Pancreas (tissue), 10 donors: ENCODE measurements at regions not wholly inside any gene's neighbourhood (a gene's known extent, or its start where the extent isn't known, plus 50 kb on each side); places are given as distances from the start of the nearest gene placed in this dataset.

ENCODE experiments used
- ATAC-seq, 4 donors: fragments of 200-7000 bp; cut with Tn5 transposase; one replicate each; pipeline versions ENCODE4 v1.8.0 to v1.9.1; 2020; ENCODE audit warnings: mild to moderate bottlenecking in 4 of 4, moderate library complexity in 4 of 4
- DNase-seq, 6 donors: peaks; one replicate each; pipeline ENCODE4 v3.0.0-alpha.2; 2020
- FAIRE-seq: peaks from 2 replicates; lab custom pipeline; 2012; peaks lifted over from hg19 to GRCh38; lab: Jason Lieb, UNC
- H3K27ac ChIP-seq, 4 donors: fragments of 200-600 bp; sonication (generic); 1 replicate in 3 of 4; 2 replicates in 1 of 4; pipeline versions ENCODE4 v1.5.0 to v1.8.0; 2020
- H3K27me3 ChIP-seq, 4 donors: fragments of 200-600 bp; one replicate each; pipeline ENCODE4 v1.8.0; 2021
- H3K36me3 ChIP-seq, 3 donors: fragments of 200-600 bp; sonication (generic) in 1 of 3; one replicate each; pipeline versions ENCODE4 v1.5.0 to v1.8.0; 2020 to 2021
- H3K4me1 ChIP-seq, 3 donors: fragments of 200-600 bp; one replicate each; pipeline ENCODE4 v1.8.0; 2021
- H3K4me3 ChIP-seq, 4 donors: fragments of 200-600 bp; sonication (generic) in 2 of 4; one replicate each; pipeline versions ENCODE4 v1.5.0 to v1.8.0; 2020 to 2021
- H3K9me3 ChIP-seq, 4 donors: fragments of 200-600 bp; one replicate each; pipeline ENCODE4 v1.8.0; 2021
- CTCF ChIP-seq, 4 donors: fragments of 200-600 bp; sonication (generic) in 3 of 4; IDR thresholded peaks; one replicate each; pipeline versions ENCODE4 v1.5.0 to v1.8.0; 2021; ENCODE audit warnings: antibody characterized with exemption in 4 of 4
- WGBS, 2 donors: extraction: QIAGEN DNeasy Blood & Tissue Kit; methylation state at CpG; one replicate each; pipeline ENCODE4 v1.1.7; 2013; 5-methylcytosine and 5-hydroxymethylcytosine counted together
- intact Hi-C, 3 donors: fragments of 100-400 bp; cut with DNase I; formaldehyde crosslinking; loops; one replicate each; pipeline versions ENCODE4 v1.11.1 to v1.14.2; 2022
- donor health status: healthy with polysubstance abuse.
- donor health status: DM: no; HTN: no; CAD: no; lungs with moderate emphysema.
- donor health status: DM: no; HTN: no; CAD: no.
- donor health status: control.
- donor health status: control.
- donor health status: Bipolar disorder and iron deficiency.
- donor health status: DM: yes; HTN: yes; CAD: no.
- donor health status: DM: no; HTN: no; CAD: no.
- donor health status: DM: no; HTN: no; CAD: no.
- donor health status: DM: yes; HTN: yes; CAD: no.

GRCh38 chr19:28867978-28868377 lies 345.0 kb downstream of the UQCRFS1 start:
- ATAC-seq (no peak), FAIRE-seq (no peak), DNase-seq (no peak)
- Histone ChIP-seq H3K9me3 (no peaks in the 10 kb centered on the region), H3K27me3 (no peaks in the 10 kb centered on the region), H3K27ac (no peak overlapping the region), H3K4me1 (peaks cover 4 to 12% (median 11%) of the 10 kb centered on the region in 3 donors), H3K36me3 (no peaks in the 10 kb centered on the region), H3K4me3 (no peak overlapping the region)
- intact Hi-C loops: no loop called here
- no peak for TF ChIP-seq CTCF (IDR thresholded peaks at IDR 0.05)
- WGBS, 2 donors: 74 to 88% methylated on average over 4 of the region's 4 CpGs

GRCh38 chr19:28864577-28865042 lies 348.3 kb downstream of the UQCRFS1 start:
- intact Hi-C loops: no loop called here
- Histone ChIP-seq H3K27me3 (no peaks in the 10 kb centered on the region), H3K9me3 (no peaks in the 10 kb centered on the region), H3K4me3 (no peak overlapping the region), H3K4me1 (peaks cover 4 to 12% (median 11%) of the 10 kb centered on the region in 3 donors), H3K27ac (no peak overlapping the region), H3K36me3 (no peaks in the 10 kb centered on the region)
- TF ChIP-seq CTCF (IDR thresholded peaks at IDR 0.05): no peak
- 10 to 11% methylated on average over 9 of the region's 9 CpGs for WGBS, 2 donors
- DNase-seq (peak in 5 of 6 donors; percentile 60 to 76 (median 71)), FAIRE-seq (no peak), ATAC-seq (peak; percentile 79 to 96 (median 88))

DNA sequence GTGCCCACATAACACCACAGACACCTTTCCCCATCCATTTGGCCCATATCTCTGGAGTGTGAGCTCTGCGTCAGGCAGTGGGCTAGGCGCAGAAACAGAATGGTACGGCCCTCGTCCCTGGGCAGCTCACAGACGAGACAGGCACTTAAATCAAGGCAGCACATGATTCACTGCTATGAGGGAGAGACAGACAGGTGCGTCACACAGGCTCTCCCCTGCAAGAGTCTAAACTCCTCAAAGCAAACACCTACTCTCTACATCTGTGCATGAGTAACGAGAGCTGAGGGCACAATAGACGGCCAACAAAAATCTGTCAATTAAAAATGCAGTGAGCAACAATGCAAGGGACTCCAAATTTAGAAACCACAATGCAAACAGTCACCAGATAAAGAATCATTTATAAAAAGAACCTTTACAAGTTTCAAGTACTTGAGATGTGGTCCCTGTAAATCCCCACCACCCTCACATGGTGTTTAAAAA lies 348.9 kb downstream of the UQCRFS1 start:
- FAIRE-seq: no peak
- TF ChIP-seq CTCF (IDR thresholded peaks at IDR 0.05): no peak
- H3K9me3 ChIP-seq: no peaks in the 10 kb centered on the region
- no peaks in the 10 kb centered on the region for H3K36me3 ChIP-seq
- no peak overlapping the region for H3K4me3 ChIP-seq
- no peaks in the 10 kb centered on the region for H3K27me3 ChIP-seq
- H3K27ac ChIP-seq: no peak overlapping the region
- intact Hi-C loops: no loop called here
- H3K4me1 ChIP-seq: peaks cover 4 to 12% (median 11%) of the 10 kb centered on the region in 3 donors
- peak; percentile 20 to 45 (median 32) for ATAC-seq
- 51 to 55% methylated on average over 8 of the region's 8 CpGs for WGBS, 2 donors
- DNase-seq: no peak

DNA sequence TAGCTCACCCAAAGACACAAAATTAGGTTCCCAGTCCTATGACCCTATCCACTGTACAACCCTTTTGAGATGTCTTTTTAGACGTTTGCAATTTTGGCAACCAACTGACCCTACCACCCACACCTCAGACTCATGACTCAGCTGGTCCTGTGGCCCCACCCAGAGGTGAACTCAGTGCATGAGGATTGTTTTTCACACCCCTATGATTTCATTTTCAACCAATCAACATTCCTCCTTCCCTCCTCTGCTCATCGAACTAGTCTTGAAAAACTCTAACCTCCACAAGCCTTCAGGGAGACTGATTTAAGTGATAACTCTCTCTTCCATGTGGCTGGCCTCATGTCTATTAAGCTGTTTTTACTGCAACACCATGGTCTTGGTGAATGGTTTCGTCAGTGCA lies 350.7 kb downstream of the UQCRFS1 start:
- peaks cover 4 to 12% (median 11%) of the 10 kb centered on the region in 3 donors for H3K4me1 ChIP-seq
- H3K4me3 ChIP-seq: no peak overlapping the region
- no peaks in the 10 kb centered on the region for H3K36me3 ChIP-seq
- DNase-seq (no peak), FAIRE-seq (no peak), ATAC-seq (no peak)
- 49 to 57% methylated on average over 3 of the region's 3 CpGs for WGBS, 2 donors
- no peaks in the 10 kb centered on the region for H3K27me3 ChIP-seq
- H3K9me3 ChIP-seq: no peaks in the 10 kb centered on the region
- TF ChIP-seq CTCF (IDR thresholded peaks at IDR 0.05): no peak
- intact Hi-C loops: no loop called here
- H3K27ac ChIP-seq: no peak overlapping the region

GRCh38 chr19:28859811-28860210 lies 353.1 kb downstream of the UQCRFS1 start:
- H3K4me3 ChIP-seq: no peak overlapping the region
- H3K9me3 ChIP-seq: no peaks in the 10 kb centered on the region
- H3K27me3 ChIP-seq: no peaks in the 10 kb centered on the region
- no peak for DNase-seq
- H3K36me3 ChIP-seq: no peaks in the 10 kb centered on the region
- whole genome bisulfite sequencing, 2 donors: 49 to 71% methylated on average over 6 of the region's 6 CpGs
- intact Hi-C loops: no loop called here
- no peak for ATAC-seq
- H3K27ac ChIP-seq: no peak overlapping the region
- no peak for FAIRE-seq
- peaks cover 0 to 9% (median 6%) of the 10 kb centered on the region in 3 donors for H3K4me1 ChIP-seq
- no peak for TF ChIP-seq CTCF (IDR thresholded peaks at IDR 0.05)
